Ramos (cell line): ENCODE measurements at regions not wholly inside any gene's neighbourhood (a gene's known extent, or its start where the extent isn't known, plus 50 kb on each side); places are given as distances from the start of the nearest gene placed in this dataset.
"Not testable (repeated sequence)": the region's sequence is repeated elsewhere in the genome, so short reads cannot be mapped to it uniquely, and the experiment has no call there.

Experiments
- in situ Hi-C: fragments of 300-500 bp; cut with MboI; formaldehyde crosslinking; loops from one replicate; pipeline ENCODE4 v1.14.3; 2022; ENCODE audit warnings: low sequenced_read_pairs; ENCODE audit not compliant: unreplicated experiment

- in situ Hi-C loops, result no loop called here
These were observed 147.6 kb downstream of the PLK2 start for GRCh38 chr5:58312299-58312698.

DNA sequence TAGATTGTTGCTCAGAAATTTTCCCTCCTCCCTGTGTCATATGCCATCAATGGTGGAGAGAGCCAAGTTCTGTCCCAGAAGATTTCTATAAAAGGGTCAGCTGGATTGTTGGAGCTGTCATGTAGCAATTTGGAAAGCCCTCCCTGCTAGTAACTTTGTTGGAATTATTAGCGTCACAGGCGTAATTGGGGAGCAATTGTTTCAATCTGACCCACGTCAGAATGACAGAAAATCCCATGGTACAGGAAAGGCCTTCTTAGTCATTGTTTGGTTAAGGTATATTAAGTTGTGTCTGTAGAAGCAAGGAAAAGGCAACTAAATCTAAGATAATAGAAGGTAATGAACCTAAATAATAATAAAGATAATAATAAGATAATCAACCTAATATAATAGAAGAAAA lies 148.4 kb downstream of the PLK2 start:
- in situ Hi-C loops, result no loop called here

DNA sequence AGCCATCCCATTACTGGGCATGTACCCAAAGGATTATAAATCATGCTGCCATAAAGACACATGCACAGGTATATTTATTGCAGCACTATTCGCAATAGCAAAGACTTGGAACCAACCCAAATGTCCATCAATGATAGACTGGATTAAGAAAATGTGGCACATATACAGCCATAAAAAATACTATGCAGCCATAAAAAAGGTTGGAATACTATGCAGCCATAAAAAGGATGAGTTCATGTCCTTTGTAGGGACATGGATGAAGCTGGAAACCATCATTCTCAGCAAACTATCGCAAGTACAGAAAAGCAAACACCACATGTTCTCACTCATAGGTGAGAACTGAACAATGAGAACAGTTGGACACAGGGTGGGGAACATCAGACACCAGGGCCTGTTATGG lies 151.5 kb downstream of the PLK2 start:
- in situ Hi-C loops, result not testable (repeated sequence)

DNA sequence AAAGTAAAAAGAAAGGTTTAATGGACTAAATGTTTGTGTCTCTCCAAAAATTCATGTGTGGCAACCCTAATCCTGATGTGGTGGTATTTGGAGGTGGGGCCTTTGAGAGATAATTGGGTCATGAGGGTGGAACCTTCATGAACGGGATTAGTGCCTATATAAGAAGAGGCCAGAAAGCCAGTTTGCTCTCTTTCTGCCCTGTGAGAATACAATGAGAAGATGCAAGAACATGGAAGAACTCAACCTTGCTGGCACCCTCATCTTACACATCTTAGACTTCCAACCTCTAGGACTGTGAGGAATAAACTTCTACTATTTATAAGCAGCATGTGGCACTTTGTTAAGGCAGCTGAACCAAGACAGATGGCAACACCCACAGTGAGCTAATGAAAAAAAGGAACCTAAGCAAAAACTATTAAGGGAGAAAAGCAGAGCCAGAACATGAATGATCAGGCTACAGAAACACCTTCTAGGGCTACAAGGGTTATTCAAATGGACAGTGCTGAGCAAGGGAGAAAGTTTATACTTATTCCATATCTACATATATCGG lies 159.5 kb downstream of the PLK2 start:
- in situ Hi-C loops, result no loop called here

- in situ Hi-C loops, result no loop called here
These were observed 160.6 kb downstream of the PLK2 start for GRCh38 chr5:58299256-58299655.

DNA sequence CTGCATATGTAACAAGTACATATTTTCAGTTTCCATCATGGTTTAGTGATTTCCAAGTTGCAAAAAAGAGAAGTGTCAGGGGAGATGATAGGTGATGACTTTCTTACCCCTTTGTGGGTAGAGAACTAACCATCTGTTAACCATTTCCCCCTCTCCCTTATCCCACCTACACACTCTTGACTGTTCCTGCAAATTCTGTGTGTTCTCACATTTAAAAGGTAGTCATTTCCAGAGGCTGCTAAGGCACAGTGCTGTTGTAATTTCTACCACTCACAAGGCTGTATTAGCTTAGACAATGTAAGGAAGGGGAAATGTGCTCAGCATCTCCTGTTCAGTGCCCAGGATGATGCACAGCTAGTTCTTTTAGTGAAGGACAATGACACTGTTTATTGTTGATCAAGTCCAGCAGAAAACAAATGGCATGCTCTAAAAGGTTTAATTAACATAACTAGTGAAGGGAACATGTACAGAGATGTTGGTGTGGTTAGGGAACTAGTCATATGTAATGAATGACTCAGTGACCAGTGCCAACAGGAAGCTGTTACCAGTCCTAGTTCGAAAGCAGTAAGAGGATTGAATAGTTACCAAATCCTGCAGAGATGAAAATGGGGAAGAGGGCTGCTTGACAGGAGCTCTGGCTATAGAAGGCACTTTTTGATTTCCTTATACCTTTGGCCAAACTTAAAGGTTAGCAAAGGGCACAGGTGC lies 165.1 kb downstream of the PLK2 start:
- in situ Hi-C loops, result no loop called here

DNA sequence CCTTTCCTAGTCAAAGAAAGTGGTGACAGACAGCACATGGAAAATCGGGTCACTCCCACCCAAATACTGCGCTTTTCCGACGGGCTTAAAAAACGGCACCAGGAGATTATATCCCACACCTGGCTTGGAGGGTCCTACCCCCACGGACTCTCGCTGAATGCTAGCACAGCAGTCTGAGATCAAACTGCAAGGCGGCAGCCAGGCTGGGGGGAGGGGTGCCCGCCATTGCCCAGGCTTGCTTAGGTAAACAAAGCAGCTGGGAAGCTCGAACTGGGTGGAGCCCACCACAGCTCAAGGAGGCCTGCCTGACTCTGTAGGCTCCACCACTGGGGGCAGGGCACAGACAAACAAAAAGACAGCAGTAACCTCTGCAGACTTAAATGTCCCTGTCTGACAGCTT lies 171.6 kb downstream of the PLK2 start:
- in situ Hi-C loops, result not testable (repeated sequence)

DNA sequence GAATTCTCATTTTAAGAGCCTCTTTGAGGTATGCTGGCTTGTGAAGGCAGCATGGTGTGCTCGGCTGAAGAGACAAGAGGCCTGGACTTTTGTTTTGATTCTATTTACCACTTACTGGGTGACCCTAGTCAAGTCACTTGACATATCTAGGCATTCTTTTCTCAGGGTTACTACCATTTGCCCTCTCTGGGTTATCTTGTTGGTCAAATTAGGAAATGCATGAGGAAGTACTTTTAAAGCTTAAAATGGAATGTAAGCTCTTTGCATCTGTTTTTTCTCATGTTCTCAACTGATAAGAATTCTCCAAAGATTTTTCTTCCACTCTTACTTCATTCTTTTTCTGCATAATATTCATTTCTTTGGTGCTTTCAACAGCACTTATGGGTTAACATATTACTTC lies 173.1 kb downstream of the PLK2 start:
- in situ Hi-C loops, result no loop called here

DNA sequence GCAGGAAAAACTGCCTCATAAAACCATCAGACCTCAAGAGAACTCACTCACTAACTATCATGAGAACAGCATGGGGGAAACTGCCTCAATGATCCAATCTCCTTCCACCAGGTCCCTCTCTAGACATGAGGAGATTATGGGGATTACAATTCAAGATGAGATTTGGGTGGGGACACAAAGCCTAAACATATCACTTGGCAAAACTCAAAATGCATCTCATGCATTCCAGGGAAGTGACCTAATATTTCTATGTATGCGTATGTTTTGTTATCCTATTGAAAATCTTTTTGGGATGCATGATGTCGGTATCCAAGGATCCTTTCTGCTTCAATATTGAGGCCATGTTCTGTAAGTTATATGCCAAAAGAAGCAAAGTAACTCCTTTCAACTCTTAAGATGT lies 174.0 kb downstream of the PLK2 start:
- in situ Hi-C loops, result no loop called here

- in situ Hi-C loops, result no loop called here
These were observed 175.0 kb downstream of the PLK2 start for GRCh38 chr5:58284886-58285285.

- in situ Hi-C loops, result no loop called here
These were observed 178.7 kb downstream of the PLK2 start for GRCh38 chr5:58281189-58281588.

DNA sequence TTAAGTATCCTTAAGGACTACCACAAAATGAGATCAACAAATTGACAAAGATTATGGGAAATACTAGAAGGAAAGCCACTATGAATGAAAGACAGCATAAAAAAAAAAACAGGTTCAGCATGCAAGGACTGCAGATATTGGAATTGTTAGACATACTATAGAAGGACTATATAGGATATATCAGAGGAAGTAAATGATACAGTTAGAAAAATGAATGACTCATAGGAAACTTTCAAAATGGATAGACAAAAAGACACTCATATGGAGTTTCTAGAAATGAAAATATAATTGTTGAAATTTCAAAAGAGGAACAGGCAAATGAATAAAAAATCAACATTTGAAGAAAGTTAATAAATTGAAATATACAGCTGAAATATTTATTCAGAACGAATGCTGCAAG lies 180.6 kb downstream of the PLK2 start:
- in situ Hi-C loops, result no loop called here

DNA sequence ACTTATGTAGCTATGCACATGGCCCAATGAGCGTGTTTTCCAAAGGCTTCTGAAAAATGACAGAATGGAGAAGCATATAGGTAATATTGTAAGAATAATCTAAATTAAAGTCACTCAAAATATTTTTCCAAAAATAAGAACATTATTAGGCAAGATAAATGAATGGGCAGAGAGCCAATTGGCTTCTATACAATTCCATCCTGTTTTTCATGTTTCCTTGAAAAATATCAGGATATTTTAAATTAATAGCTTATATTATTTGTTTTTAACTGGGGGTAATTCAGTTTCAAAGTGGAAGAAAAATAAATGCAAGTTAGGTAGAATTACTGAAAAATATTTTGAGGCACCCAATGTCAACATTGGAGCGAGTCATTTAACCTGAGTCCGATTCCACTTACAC lies 183.5 kb downstream of the PLK2 start:
- in situ Hi-C loops, result no loop called here

DNA sequence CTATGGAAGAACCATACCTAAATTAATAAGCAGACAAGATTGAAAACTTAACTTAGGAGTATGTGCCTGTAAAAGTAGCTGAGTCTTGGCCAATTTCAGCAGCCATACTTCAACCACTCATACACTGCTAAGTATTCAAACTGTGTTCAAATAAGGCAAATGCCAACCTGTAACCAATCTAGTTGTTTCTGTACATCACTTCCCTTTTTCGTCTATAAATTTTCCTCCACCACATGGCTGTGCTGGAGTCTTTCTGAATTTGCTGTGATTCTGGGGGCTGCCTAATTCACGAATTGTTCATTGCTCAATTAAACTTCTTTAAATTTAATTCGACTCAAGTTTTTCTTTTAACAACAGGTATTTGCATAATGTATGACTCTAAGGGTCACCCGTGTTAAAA lies 184.4 kb downstream of the PLK2 start:
- in situ Hi-C loops, result no loop called here

- in situ Hi-C loops, result no loop called here
These were observed 185.7 kb downstream of the PLK2 start for GRCh38 chr5:58274191-58274590.

DNA sequence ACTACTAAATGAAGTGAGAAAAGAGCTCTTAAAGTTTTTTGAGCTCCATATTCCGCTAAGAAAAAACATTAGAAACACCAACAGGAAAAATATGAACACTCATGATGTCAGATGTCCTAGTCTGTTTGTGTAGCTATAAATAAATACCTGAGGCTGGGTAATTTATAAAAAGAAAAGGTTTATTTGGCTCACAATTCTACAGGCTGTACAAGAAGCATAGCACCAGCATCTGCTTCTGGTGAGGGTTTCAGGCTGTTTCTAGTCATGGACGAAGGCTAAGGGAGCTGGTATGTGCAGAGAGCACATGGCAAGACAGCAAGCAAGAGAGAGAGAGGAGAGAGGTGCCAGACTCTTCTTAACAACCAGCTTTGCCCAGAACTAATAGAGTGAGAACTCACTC lies 186.2 kb downstream of the PLK2 start:
- in situ Hi-C loops, result no loop called here

DNA sequence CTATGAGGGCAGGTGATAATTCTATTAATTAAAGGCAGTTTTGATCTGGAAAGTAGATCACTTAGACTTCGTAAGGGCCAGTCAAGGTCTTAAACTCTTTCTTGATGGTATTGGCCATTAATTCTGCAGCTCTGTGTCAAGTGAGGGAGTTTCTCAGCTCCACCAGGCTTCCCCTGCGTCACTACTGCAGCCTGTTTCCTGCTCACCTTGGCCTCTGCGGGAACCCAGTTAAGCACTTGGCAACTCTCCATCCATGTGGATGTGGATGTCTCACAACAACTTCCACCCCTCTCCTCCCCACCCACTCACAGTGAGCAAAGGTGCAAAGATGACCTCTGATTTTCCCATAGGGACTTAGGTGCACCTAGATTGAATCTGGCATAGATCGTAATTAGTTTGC lies 191.6 kb downstream of the PLK2 start:
- in situ Hi-C loops, result no loop called here

DNA sequence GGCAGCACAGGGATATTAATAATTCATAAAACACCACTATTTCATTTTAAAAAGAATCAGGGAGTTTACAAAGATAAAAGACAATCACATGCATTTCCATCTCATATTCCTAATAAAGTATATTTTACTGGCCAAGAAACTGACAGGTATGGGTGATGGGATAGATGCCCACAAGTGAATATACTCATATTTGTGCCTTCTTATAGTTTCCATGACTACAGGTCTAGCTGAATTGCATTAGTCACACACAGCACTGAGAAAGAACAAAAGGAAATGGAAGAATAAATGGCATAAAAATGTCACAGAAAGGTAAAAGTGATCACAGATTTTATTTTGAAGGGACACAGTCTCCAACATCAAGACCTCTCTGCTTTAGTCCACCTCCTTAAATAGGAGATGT lies 193.5 kb downstream of the PLK2 start:
- in situ Hi-C loops, result no loop called here

DNA sequence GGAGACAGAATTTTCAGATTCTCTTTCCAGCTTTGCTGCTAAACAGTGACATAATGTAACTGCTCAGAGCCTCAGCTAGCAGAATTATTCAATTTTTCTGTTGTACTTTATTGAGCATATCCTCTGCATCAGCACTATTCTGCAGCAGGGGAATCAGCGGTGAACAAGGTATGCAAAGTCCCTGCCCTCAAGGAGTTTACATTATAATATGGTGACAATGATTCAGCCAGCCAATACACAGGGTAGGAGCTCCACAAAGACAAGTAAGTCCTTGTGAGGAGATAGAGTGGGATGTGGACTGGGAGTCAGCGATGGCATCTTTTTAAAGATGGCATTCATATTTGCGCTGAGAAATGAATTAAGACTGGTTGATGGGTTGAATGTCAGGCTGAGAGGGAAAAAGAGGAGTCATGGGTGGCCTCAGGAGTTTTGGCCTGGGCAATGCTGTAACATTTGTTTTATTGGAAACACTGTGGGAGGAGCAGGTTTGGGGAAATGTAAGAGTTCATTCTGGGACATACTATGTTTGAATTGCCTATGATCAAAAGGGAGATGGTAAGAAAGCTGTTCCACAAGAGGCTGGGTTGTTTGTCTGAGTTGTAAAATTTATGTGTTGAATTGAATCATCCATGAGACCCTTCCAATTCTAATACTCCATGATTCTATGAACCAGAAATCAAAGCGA lies 194.5 kb downstream of the PLK2 start:
- in situ Hi-C loops, result no loop called here

GRCh38 chr5:58264276-58264675 lies 195.6 kb downstream of the PLK2 start:
- in situ Hi-C loops, result no loop called here

- in situ Hi-C loops, result no loop called here
These were observed 196.6 kb downstream of the PLK2 start for GRCh38 chr5:58263296-58263695.

GRCh38 chr5:58262226-58262625 lies 197.7 kb downstream of the PLK2 start:
- in situ Hi-C loops, result no loop called here
